GM18868 (cell line): ENCODE measurements at regions not wholly inside any gene's neighbourhood (a gene's known extent, or its start where the extent isn't known, plus 50 kb on each side); places are given as distances from the start of the nearest gene placed in this dataset.

ENCODE experiments used
- ATAC-seq: cut with Tn5 transposase; IDR thresholded peaks from one replicate; pipeline ENCODE4 v1.9.1; 2021; ENCODE audit warnings: mild to moderate bottlenecking, moderate library complexity; ENCODE audit not compliant: unreplicated experiment

- ATAC-seq, result no peak
These were observed 218.6 kb downstream of the KLF13 start for GRCh38 chr15:31545257-31545656.

- no peak for ATAC-seq
These were observed 223.8 kb downstream of the KLF13 start for GRCh38 chr15:31550211-31550977.

GRCh38 chr15:31551323-31551722 is 224.7 kb downstream of the KLF13 start:
- ATAC-seq, result no peak

GRCh38 chr15:31552482-31553099 is 226.0 kb downstream of the KLF13 start:
- no peak for ATAC-seq

GRCh38 chr15:31554261-31554660 is 227.6 kb downstream of the KLF13 start:
- no peak for ATAC-seq

GRCh38 chr15:31555022-31555421 is 228.4 kb downstream of the KLF13 start:
- no peak for ATAC-seq

GRCh38 chr15:31556494-31557150 is 230.0 kb downstream of the KLF13 start:
- no peak for ATAC-seq

GRCh38 chr15:31557899-31558298 is 231.3 kb downstream of the KLF13 start:
- no peak for ATAC-seq

- ATAC-seq, result no peak
These were observed 232.2 kb downstream of the KLF13 start for GRCh38 chr15:31558840-31559239.

GRCh38 chr15:31559786-31560185 is 233.2 kb downstream of the KLF13 start:
- ATAC-seq, result no peak

- ATAC-seq, result no peak
These were observed 234.0 kb downstream of the KLF13 start for GRCh38 chr15:31560643-31561042.

- ATAC-seq, result no peak
These were observed 234.5 kb downstream of the KLF13 start for GRCh38 chr15:31561156-31561555.

GRCh38 chr15:31563001-31563400 is 236.4 kb downstream of the KLF13 start:
- ATAC-seq, result no peak

- no peak for ATAC-seq
These were observed 236.8 kb downstream of the KLF13 start for GRCh38 chr15:31563421-31563820.

- no peak for ATAC-seq
These were observed 241.2 kb downstream of the KLF13 start for GRCh38 chr15:31567861-31568260.

- ATAC-seq, result no peak
These were observed 243.2 kb downstream of the KLF13 start for GRCh38 chr15:31569836-31570235.

- no peak for ATAC-seq
These were observed 244.0 kb downstream of the KLF13 start for GRCh38 chr15:31570591-31570990.

- ATAC-seq, result no peak
These were observed 245.0 kb downstream of the KLF13 start for GRCh38 chr15:31571676-31572075.

GRCh38 chr15:31573759-31574158 is 247.1 kb downstream of the KLF13 start:
- no peak for ATAC-seq

GRCh38 chr15:31574766-31575165 is 248.1 kb downstream of the KLF13 start:
- no peak for ATAC-seq

GRCh38 chr15:31577108-31577507 is 250.5 kb downstream of the KLF13 start:
- ATAC-seq, result no peak

GRCh38 chr15:31579282-31579681 is 252.6 kb downstream of the KLF13 start:
- no peak for ATAC-seq
